IMR-90 (cell line): ENCODE measurements at regions not wholly inside any gene's neighbourhood (a gene's known extent, or its start where the extent isn't known, plus 50 kb on each side); places are given as distances from the start of the nearest gene placed in this dataset.

Source experiments
- ATAC-seq: fragments of 200-7000 bp; cut with Tn5 transposase; 2 replicates; pipeline ENCODE4 v1.9.1; 2020; ENCODE audit warnings: low read depth, mild to moderate bottlenecking, moderate library complexity
- BruUV-seq: library from RNA; stranded (reverse); fragments of 400-500 nt; replicated peaks from 2 replicates; lab custom pipeline; 2021; lab: Mats Ljungman, UMichigan
- CTCF ChIA-PET: fragments of 300-600 bp; formaldehyde crosslinking; extraction: SDS; loops from one replicate; lab custom pipeline; 2021; ENCODE audit warnings: antibody characterized with exemption; lab: Yijun Ruan, JAX
- POLR2A ChIA-PET: fragments of 300-600 bp; sonication (Branson Sonifier 250); formaldehyde crosslinking; loops from one replicate; lab custom pipeline; 2022; ENCODE audit warnings: antibody characterized with exemption; ENCODE audit not compliant: unreplicated experiment; lab: Charles Lee
- DNase-seq: peaks from one replicate; pipeline ENCODE4 v3.0.0; 2013
- H2AFZ ChIP-seq: replicated peaks from 2 replicates; pipeline ENCODE3; 2013; ENCODE audit warnings: low read length, mild to moderate bottlenecking; ENCODE audit not compliant: poor library complexity
- H2AK5ac ChIP-seq: 2 replicates; pipeline ENCODE4 v1.6.1; 2013; ENCODE audit warnings: low read depth, low read length, inconsistent platforms
- H2AK9ac ChIP-seq: replicated peaks from 2 replicates; pipeline ENCODE3; 2013; ENCODE audit warnings: mild to moderate bottlenecking, low read depth, low read length, moderate library complexity; ENCODE audit not compliant: poor library complexity
- H2BK120ac ChIP-seq: 2 replicates; pipeline ENCODE4 v1.6.1; 2013; ENCODE audit warnings: low read depth, low read length, inconsistent platforms
- H2BK15ac ChIP-seq: 3 replicates; pipeline ENCODE4 v1.6.1; 2013; ENCODE audit warnings: low read depth, low read length, inconsistent platforms
- H2BK20ac ChIP-seq: 2 replicates; pipeline ENCODE4 v1.6.1; 2013; ENCODE audit warnings: low read depth, mild to moderate bottlenecking, inconsistent platforms, low read length, moderate library complexity
- H2BK5ac ChIP-seq: 2 replicates; pipeline ENCODE4 v1.6.1; 2013; ENCODE audit warnings: mild to moderate bottlenecking, low read depth, low read length, inconsistent platforms; ENCODE audit not compliant: poor library complexity, severe bottlenecking
- H3K14ac ChIP-seq: replicated peaks from 2 replicates; pipeline ENCODE4 v1.6.1; 2013; ENCODE audit warnings: low read depth, low read length, inconsistent platforms
- H3K18ac ChIP-seq: 2 replicates; pipeline ENCODE4 v1.6.1; 2013; ENCODE audit warnings: low read depth, low read length, control low read depth
- H3K23ac ChIP-seq: 2 replicates; pipeline ENCODE4 v1.6.1; 2013; ENCODE audit warnings: low read depth, low read length, inconsistent platforms
- H3K27ac ChIP-seq: 2 replicates; pipeline ENCODE4 v1.5.1; 2013; ENCODE audit warnings: mild to moderate bottlenecking, control low read depth, low read length; ENCODE audit not compliant: insufficient read depth
- H3K27me3 ChIP-seq: 2 replicates; pipeline ENCODE4 v1.6.1; 2013; ENCODE audit warnings: low read length; ENCODE audit not compliant: control insufficient read depth, insufficient read depth
- H3K36me3 ChIP-seq: 2 replicates; pipeline ENCODE4 v1.6.1; 2013; ENCODE audit warnings: low read length, mixed read lengths; ENCODE audit not compliant: control insufficient read depth, insufficient read depth
- H3K4ac ChIP-seq: 2 replicates; pipeline ENCODE4 v1.6.1; 2013; ENCODE audit warnings: low read depth, low read length, inconsistent platforms
- H3K4me1 ChIP-seq: 2 replicates; pipeline ENCODE4 v1.6.1; 2013; ENCODE audit warnings: low read length, mixed read lengths; ENCODE audit not compliant: control insufficient read depth, insufficient read depth
- H3K4me2 ChIP-seq: 2 replicates; pipeline ENCODE4 v1.6.1; 2013; ENCODE audit warnings: low read depth, mild to moderate bottlenecking, control low read depth, low read length, moderate library complexity
- H3K4me3 ChIP-seq: 2 replicates; pipeline ENCODE4 v1.5.1; 2013; ENCODE audit warnings: low read depth, mild to moderate bottlenecking, control low read depth, low read length, moderate library complexity; ENCODE audit not compliant: insufficient read depth
- H3K56ac ChIP-seq: 2 replicates; pipeline ENCODE4 v1.6.1; 2013; ENCODE audit warnings: low read length, inconsistent platforms; ENCODE audit not compliant: insufficient read depth; ENCODE audit errors: extremely low read depth
- H3K79me1 ChIP-seq, 2 experiments: 2 replicates each; pipeline ENCODE4 v1.6.1; 2013; ENCODE audit warnings: low read length in 2 of 2, inconsistent platforms in 1 of 2, low read depth in 1 of 2
- H3K9ac ChIP-seq: 2 replicates; pipeline ENCODE4 v1.6.1; 2013; ENCODE audit warnings: low read depth, low read length, control low read depth
- H3K9me1 ChIP-seq: 2 replicates; pipeline ENCODE4 v1.6.1; 2013; ENCODE audit warnings: low read length, inconsistent platforms; ENCODE audit not compliant: insufficient read depth
- H3K9me3 ChIP-seq: 2 replicates; pipeline ENCODE4 v1.6.1; 2013; ENCODE audit warnings: low read length; ENCODE audit not compliant: control insufficient read depth, insufficient read depth
- H4K20me1 ChIP-seq: 2 replicates; pipeline ENCODE4 v1.6.1; 2013; ENCODE audit warnings: low read length, inconsistent platforms; ENCODE audit not compliant: insufficient read depth
- H4K5ac ChIP-seq: 2 replicates; pipeline ENCODE4 v1.6.1; 2013; ENCODE audit warnings: mild to moderate bottlenecking, low read depth, low read length, control low read depth
- H4K8ac ChIP-seq, 2 experiments: 2 replicates each; pipeline ENCODE4 v1.6.1; 2013; ENCODE audit warnings: low read depth in 2 of 2, low read length in 2 of 2, control low read depth in 1 of 2, inconsistent platforms in 1 of 2
- H4K91ac ChIP-seq: 2 replicates; pipeline ENCODE4 v1.6.1; 2013; ENCODE audit warnings: low read depth, low read length, inconsistent platforms; ENCODE audit not compliant: insufficient read depth
- BHLHE40 ChIP-seq: fragments of 150-350 bp; IDR thresholded peaks from 2 replicates; pipeline ENCODE4 v1.6.1; 2016; ENCODE audit warnings: mild to moderate bottlenecking, low read depth, low read length
- CEBPB ChIP-seq: IDR thresholded peaks from 2 replicates; pipeline ENCODE4 v1.6.1; 2012; ENCODE audit warnings: low read depth, low read length, improper control_type of control experiment
- CHD1 ChIP-seq: IDR thresholded peaks from 2 replicates; pipeline ENCODE4 v1.6.1; 2012; ENCODE audit warnings: low read depth, low read length, improper control_type of control experiment
- CTCF ChIP-seq: conservative IDR thresholded peaks from 2 replicates; pipeline ENCODE4 v1.5.1; 2012; ENCODE audit warnings: mild to moderate bottlenecking, low read depth, low read length, improper control_type of control experiment
- ELK1 ChIP-seq: fragments of 150-350 bp; IDR thresholded peaks from 2 replicates; pipeline ENCODE4 v1.6.1; 2016; ENCODE audit warnings: low read depth, mild to moderate bottlenecking, low read length, moderate library complexity, borderline replicate concordance
- FOS ChIP-seq: fragments of 150-350 bp; IDR thresholded peaks from 2 replicates; pipeline ENCODE4 v1.6.1; 2016; ENCODE audit warnings: low read depth, low read length
- MAFK ChIP-seq: IDR thresholded peaks from 2 replicates; pipeline ENCODE4 v1.6.1; 2012; ENCODE audit warnings: low read depth, low read length, improper control_type of control experiment
- MAZ ChIP-seq: IDR thresholded peaks from 2 replicates; pipeline ENCODE4 v1.6.1; 2012; ENCODE audit warnings: low read depth, mild to moderate bottlenecking, low read length, improper control_type of control experiment, moderate library complexity, borderline replicate concordance
- MXI1 ChIP-seq: IDR thresholded peaks from 2 replicates; pipeline ENCODE4 v1.6.1; 2012; ENCODE audit warnings: low read depth, mild to moderate bottlenecking, low read length, moderate library complexity, borderline replicate concordance
- NFE2L2 ChIP-seq: fragments of 150-350 bp; IDR thresholded peaks from 2 replicates; pipeline ENCODE4 v1.6.1; 2016; ENCODE audit warnings: low read depth, mild to moderate bottlenecking, low read length
- POLR2A ChIP-seq: IDR thresholded peaks from 2 replicates; pipeline ENCODE4 v1.6.1; 2012; ENCODE audit warnings: mild to moderate bottlenecking, low read depth, low read length
- RAD21 ChIP-seq: IDR thresholded peaks from 2 replicates; pipeline ENCODE4 v1.6.1; 2012; ENCODE audit warnings: low read length, improper control_type of control experiment
- RCOR1 ChIP-seq: IDR thresholded peaks from 2 replicates; pipeline ENCODE4 v1.6.1; 2012; ENCODE audit warnings: mild to moderate bottlenecking, low read length, improper control_type of control experiment; ENCODE audit not compliant: insufficient replicate concordance
- RFX5 ChIP-seq: IDR thresholded peaks from 2 replicates; pipeline ENCODE4 v1.8.0; 2012; ENCODE audit warnings: low read depth, mild to moderate bottlenecking, low read length, moderate library complexity
- SMC3 ChIP-seq: fragments of 150-350 bp; IDR thresholded peaks from 2 replicates; pipeline ENCODE4 v1.6.1; 2016; ENCODE audit warnings: low read depth, mild to moderate bottlenecking, antibody characterized with exemption, low read length, moderate library complexity
- USF2 ChIP-seq: fragments of 150-350 bp; IDR thresholded peaks from 2 replicates; pipeline ENCODE4 v1.6.1; 2017; ENCODE audit warnings: mild to moderate bottlenecking, antibody characterized with exemption, low read length, low read depth
- WGBS, 2 experiments: methylation state at CpG; one replicate each; pipeline versions ENCODE4 v1.1.5 to v1.1.7; 2013; ENCODE audit warnings: missing lambda C conversion rate in 2 of 2; ENCODE audit not compliant: insufficient read length in 1 of 2; ENCODE audit errors: extremely low coverage in 2 of 2; 5-methylcytosine and 5-hydroxymethylcytosine counted together
- dilution Hi-C: fragments of 300-500 bp; cut with HindIII; formaldehyde crosslinking; loops from one replicate; pipeline ENCODE4 v1.14.3; 2018; ENCODE audit warnings: low sequenced_read_pairs; ENCODE audit not compliant: unreplicated experiment
- in situ Hi-C: fragments of 300-500 bp; cut with MboI; formaldehyde crosslinking; loops from 3 replicates; pipeline ENCODE4 v1.14.3; 2019; ENCODE audit warnings: low sequenced_read_pairs, inconsistent platforms, mixed read lengths
- intact Hi-C: fragments of 100-400 bp; cut with micrococcal nuclease; formaldehyde crosslinking; loops from 2 replicates; pipeline ENCODE4 v1.10.0; 2022

- no peak overlapping the region for H3K23ac ChIP-seq
- dilution Hi-C loops, result no loop called here
- in situ Hi-C loops, result no loop called here
- H3K56ac ChIP-seq, result no peak overlapping the region
- no peak overlapping the region for H3K14ac ChIP-seq
- H3K27me3 ChIP-seq, result no peaks in the 10 kb centered on the region
- TF ChIP-seq MAZ, result no peak
- TF ChIP-seq MAFK, result no peak
- TF ChIP-seq RFX5, result no peak
- no peak for TF ChIP-seq CEBPB
- no peak for TF ChIP-seq RAD21
- TF ChIP-seq SMC3, result no peak
- no peak for TF ChIP-seq MXI1
- no peak for TF ChIP-seq POLR2A
- no peak for TF ChIP-seq BHLHE40
- no peak for TF ChIP-seq CHD1
- no peak for TF ChIP-seq CTCF
- no peak for TF ChIP-seq RCOR1
- TF ChIP-seq ELK1, result no peak
- no peak for TF ChIP-seq USF2
- TF ChIP-seq FOS, result no peak
- no peak for TF ChIP-seq NFE2L2
- no peak overlapping the region for H3K27ac ChIP-seq
- no peaks in the 10 kb centered on the region for H3K79me1 ChIP-seq
- no peak overlapping the region for H3K4me2 ChIP-seq
- no peak overlapping the region for H3K4ac ChIP-seq
- ChIA-PET POLR2A (no interaction called here), CTCF (interaction anchor here (0.6 kb wide), 1 partner anchor 86 kb away, joined by 3 read pairs; no protein-coding TSS in a partner anchor)
- H2BK120ac ChIP-seq, result no peak overlapping the region
- H3K9me3 ChIP-seq, result peaks cover 3% of the 10 kb centered on the region
- no peak overlapping the region for H3K9ac ChIP-seq
- BruUV-seq, result no TSS peak
- no peak overlapping the region for H3K18ac ChIP-seq
- H4K91ac ChIP-seq, result no peak overlapping the region
- no peak for ATAC-seq
- intact Hi-C loops, result no loop called here
- H4K20me1 ChIP-seq, result no peaks in the 10 kb centered on the region
- DNase-seq, result no peak
- no peaks in the 10 kb centered on the region for H3K9me1 ChIP-seq
- no peak overlapping the region for H4K8ac ChIP-seq
- no peak overlapping the region for H3K4me3 ChIP-seq
- H2AK9ac ChIP-seq, result no peak overlapping the region
- H2BK5ac ChIP-seq, result no peak overlapping the region
- no peak overlapping the region for H4K5ac ChIP-seq
- no peak overlapping the region for H2AK5ac ChIP-seq
- H2AFZ ChIP-seq, result no peak overlapping the region
- H3K36me3 ChIP-seq, result no peaks in the 10 kb centered on the region
- H2BK20ac ChIP-seq, result no peak overlapping the region
- no peak overlapping the region for H2BK15ac ChIP-seq
- no peaks in the 10 kb centered on the region for H3K4me1 ChIP-seq
- WGBS, 2 experiments, result no CpG with 5 or more reads among the region's 2 CpGs
Measured at GRCh38 chr9:78958892-78959291, 612.9 kb upstream of the TLE4 start.
